Activated T-cell treated with anti-CD3 and anti-CD28 coated beads for 48 hours (primary cell): ENCODE measurements at regions not wholly inside any gene's neighbourhood (a gene's known extent, or its start where the extent isn't known, plus 50 kb on each side); places are given as distances from the start of the nearest gene placed in this dataset.

ENCODE experiments used
- DNase-seq: peaks from one replicate; pipeline ENCODE4 v3.0.0-alpha.2; 2020; ENCODE audit warnings: low read depth

GRCh38 chr4:59068722-59069418 lies 1958.7 kb upstream of the IGFBP7 start:
- DNase-seq: no peak

GRCh38 chr4:59086410-59086809 lies 1976.2 kb upstream of the IGFBP7 start:
- DNase-seq: no peak

- DNase-seq: no peak
Observed at GRCh38 chr4:59091146-59092142, 1981.3 kb upstream of the IGFBP7 start.

GRCh38 chr4:59094505-59094904 lies 1984.3 kb upstream of the IGFBP7 start:
- DNase-seq: no peak

GRCh38 chr4:59102311-59102710 lies 1992.1 kb upstream of the IGFBP7 start:
- no peak for DNase-seq

GRCh38 chr4:59120287-59120814 lies 2010.2 kb upstream of the IGFBP7 start:
- no peak for DNase-seq

- DNase-seq: no peak
Observed at GRCh38 chr4:59122626-59123025, 2012.4 kb upstream of the IGFBP7 start.

GRCh38 chr4:59126159-59126558 lies 2016.0 kb upstream of the IGFBP7 start:
- no peak for DNase-seq

- no peak for DNase-seq
Observed at GRCh38 chr4:59127006-59127405, 2016.8 kb upstream of the IGFBP7 start.

GRCh38 chr4:59127743-59128142 lies 2017.6 kb upstream of the IGFBP7 start:
- no peak for DNase-seq

GRCh38 chr4:59135248-59135985 lies 2025.2 kb upstream of the IGFBP7 start:
- no peak for DNase-seq

GRCh38 chr4:59161249-59161648 lies 2038.9 kb upstream of the ADGRL3 start:
- DNase-seq: no peak

GRCh38 chr4:59175617-59176016 lies 2024.5 kb upstream of the ADGRL3 start:
- no peak for DNase-seq

GRCh38 chr4:59179372-59179771 lies 2020.8 kb upstream of the ADGRL3 start:
- no peak for DNase-seq

GRCh38 chr4:59180161-59180560 lies 2020.0 kb upstream of the ADGRL3 start:
- DNase-seq: no peak

- DNase-seq: no peak
Observed at GRCh38 chr4:59180969-59181368, 2019.2 kb upstream of the ADGRL3 start.

GRCh38 chr4:59195839-59196238 lies 2004.3 kb upstream of the ADGRL3 start:
- DNase-seq: no peak

GRCh38 chr4:59200992-59201391 lies 1999.1 kb upstream of the ADGRL3 start:
- no peak for DNase-seq

- no peak for DNase-seq
Observed at GRCh38 chr4:59217910-59218631, 1982.1 kb upstream of the ADGRL3 start.

GRCh38 chr4:59222221-59222620 lies 1977.9 kb upstream of the ADGRL3 start:
- DNase-seq: no peak

GRCh38 chr4:59223292-59223941 lies 1976.7 kb upstream of the ADGRL3 start:
- no peak for DNase-seq
